ENCODE measurements at regions not wholly inside any gene's neighbourhood (a gene's known extent, or its start where the extent isn't known, plus 50 kb on each side); places are given as distances from the start of the nearest gene placed in this dataset.

DNA sequence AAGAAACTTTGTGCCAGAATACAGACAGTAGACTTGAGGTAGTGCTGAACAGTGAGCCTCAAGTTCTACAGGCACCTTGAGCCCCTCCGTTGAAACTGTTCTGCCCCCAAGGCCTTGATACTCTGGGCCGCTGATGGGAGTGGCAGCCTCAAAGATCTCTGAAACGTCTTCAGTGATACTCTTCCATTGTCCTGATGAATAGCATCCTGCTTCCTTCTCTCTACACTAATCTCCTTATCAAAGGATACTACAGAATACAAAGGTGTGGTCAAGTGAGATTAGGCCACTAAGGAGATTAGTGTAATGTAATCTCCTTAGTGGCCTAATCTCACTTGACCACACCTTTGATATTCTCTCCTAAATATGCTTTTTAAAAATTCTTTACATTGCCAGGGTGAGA, 419.8 kb upstream of the SEL1L start:
- FAIRE-seq (peak; percentile 67), DNase-seq (ENCODE audit: insufficient read length, low spot score) (no peak)
- TF ChIP-seq, protein P1, sequence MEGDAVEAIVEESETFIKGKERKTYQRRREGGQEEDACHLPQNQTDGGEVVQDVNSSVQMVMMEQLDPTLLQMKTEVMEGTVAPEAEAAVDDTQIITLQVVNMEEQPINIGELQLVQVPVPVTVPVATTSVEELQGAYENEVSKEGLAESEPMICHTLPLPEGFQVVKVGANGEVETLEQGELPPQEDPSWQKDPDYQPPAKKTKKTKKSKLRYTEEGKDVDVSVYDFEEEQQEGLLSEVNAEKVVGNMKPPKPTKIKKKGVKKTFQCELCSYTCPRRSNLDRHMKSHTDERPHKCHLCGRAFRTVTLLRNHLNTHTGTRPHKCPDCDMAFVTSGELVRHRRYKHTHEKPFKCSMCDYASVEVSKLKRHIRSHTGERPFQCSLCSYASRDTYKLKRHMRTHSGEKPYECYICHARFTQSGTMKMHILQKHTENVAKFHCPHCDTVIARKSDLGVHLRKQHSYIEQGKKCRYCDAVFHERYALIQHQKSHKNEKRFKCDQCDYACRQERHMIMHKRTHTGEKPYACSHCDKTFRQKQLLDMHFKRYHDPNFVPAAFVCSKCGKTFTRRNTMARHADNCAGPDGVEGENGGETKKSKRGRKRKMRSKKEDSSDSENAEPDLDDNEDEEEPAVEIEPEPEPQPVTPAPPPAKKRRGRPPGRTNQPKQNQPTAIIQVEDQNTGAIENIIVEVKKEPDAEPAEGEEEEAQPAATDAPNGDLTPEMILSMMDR (IDR thresholded peaks at IDR 0.05; ENCODE audit: insufficient read depth, missing control alignments) = no peak

DNA sequence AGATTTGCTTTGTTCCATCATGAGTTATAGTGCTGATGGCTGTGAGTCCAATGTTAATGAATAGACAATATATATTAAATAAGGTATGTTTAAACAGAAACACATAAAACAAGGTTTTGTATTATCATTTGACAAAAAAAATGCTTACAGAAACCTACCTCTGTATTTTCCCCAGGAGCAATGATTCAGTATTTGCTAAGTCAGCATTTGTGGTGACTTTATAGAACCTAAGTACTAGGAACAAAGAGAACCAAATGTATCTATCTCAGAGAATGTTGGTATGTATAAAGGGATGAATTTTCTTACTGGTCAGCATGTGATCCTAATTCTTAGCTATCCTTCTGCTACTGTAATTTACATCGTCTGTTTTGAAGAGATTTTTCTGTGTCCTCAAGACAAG, 421.5 kb upstream of the SEL1L start:
- TF ChIP-seq, protein P1 (IDR thresholded peaks at IDR 0.05; ENCODE audit: insufficient read depth, missing control alignments) = no peak
- DNase-seq (ENCODE audit: insufficient read length, low spot score) = no peak
- no peak for FAIRE-seq

DNA sequence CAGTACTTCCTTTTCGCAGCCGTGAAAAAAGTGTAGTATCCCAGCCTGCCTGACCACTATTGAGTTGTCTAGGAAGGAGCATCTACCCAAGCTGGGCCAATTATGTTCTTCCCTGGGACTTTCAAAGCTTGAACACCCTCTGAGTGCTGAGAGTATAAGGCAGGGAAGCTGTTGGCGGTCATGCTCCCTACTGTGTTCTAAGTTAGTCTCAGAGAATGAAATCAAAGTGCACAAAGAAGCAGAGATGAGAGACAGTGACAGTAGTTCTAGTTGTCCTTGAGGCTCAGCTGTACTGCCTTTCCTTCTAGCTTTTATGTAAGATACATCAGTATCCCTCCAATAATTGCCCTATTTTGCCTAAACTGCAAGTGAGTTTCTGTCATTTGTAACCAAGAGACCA, 427.1 kb upstream of the SEL1L start:
- DNase-seq (ENCODE audit: insufficient read length, low spot score) (no peak), FAIRE-seq (no peak)
- TF ChIP-seq, protein P1 (IDR thresholded peaks at IDR 0.05; ENCODE audit: insufficient read depth, missing control alignments) = no peak

DNA sequence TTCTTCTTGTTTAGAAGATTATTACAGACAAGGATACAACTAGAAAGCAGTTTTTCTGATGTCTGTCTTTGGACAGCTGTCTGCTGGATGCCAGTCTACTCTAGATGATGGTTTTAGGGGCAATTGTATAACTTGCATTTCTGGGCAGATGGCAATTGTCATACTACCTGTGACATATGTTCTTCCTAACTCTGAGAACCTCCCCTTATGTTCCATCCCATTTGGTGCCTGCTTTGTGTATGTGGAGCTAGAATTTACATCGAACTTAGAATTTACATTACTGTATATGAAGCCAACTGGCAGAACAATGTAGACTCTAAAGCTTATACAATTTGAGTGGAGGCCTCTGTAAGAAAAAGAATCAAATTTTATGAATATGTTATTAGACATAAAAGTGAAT, 430.2 kb upstream of the SEL1L start:
- DNase-seq (ENCODE audit: insufficient read length, low spot score) (no peak), FAIRE-seq (no peak)
- TF ChIP-seq, protein P1 (IDR thresholded peaks at IDR 0.05; ENCODE audit: insufficient read depth, missing control alignments) = no peak

DNA sequence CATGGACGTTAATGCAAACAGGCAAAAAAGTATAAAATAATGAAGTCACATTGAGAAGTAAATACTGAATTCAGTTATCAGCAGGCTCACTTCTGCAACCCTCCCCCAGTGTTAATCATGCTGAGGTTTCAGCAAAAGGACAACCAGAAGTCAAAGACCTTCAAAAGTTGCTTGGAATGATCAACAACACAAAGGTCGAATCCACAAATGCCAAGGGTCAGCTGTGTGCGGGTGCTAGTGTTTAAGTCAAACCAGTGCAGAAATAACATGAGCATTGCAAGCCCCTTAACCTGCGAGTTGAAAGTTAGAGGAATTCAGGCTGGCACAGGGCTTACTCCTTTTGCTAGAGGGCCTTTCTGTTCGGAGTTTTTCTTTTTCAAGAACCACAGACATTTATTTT, 436.7 kb upstream of the SEL1L start:
- DNase-seq (ENCODE audit: insufficient read length, low spot score) = no peak
- TF ChIP-seq, protein P1 (IDR thresholded peaks at IDR 0.05; ENCODE audit: insufficient read depth, missing control alignments) = no peak
- no peak for FAIRE-seq

DNA sequence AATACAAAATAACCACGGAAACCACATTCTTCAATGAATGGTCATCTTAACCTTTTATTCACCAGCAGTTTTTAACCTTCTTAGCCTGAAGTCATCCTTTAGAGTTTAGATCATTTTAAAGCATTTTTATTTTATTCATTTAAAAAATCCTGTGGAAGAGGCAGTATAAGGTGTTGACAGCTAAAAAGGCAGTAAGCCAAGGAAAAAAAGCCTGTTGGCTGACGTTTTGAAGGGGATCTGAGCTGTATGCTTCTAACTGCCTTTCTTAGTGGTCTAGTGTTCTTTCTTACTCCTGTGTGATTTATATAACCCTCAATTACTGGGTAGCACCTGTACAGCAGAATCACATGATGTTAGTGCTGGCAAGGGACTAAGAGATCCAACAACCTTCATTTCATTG, 438.3 kb upstream of the SEL1L start:
- DNase-seq (ENCODE audit: insufficient read length, low spot score) (no peak), FAIRE-seq (no peak)
- TF ChIP-seq, protein P1 (IDR thresholded peaks at IDR 0.05; ENCODE audit: insufficient read depth, missing control alignments) = no peak

DNA sequence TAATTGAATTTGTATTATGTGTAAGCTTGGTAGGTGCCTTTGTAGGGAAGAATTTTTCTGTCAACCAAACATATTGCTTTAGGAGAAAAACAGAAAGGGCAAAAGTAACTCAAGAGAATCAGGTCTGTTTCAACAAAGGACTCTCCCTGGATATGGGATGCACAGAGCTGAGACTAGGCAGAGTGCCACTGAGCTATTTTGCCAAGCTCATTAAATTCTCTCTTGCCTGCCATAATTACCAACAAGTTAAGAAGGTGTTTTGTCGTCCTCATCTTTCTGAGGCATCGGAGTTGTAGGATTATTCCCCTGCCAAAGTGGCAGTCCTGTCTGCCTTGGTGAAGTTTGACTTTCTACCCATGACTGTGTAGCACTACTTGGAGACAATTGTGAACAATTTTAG, 438.9 kb upstream of the SEL1L start:
- DNase-seq (ENCODE audit: insufficient read length, low spot score) = no peak
- TF ChIP-seq, protein P1 (IDR thresholded peaks at IDR 0.05; ENCODE audit: insufficient read depth, missing control alignments) = no peak
- FAIRE-seq = no peak
